ACHN (cell line): ENCODE measurements at regions not wholly inside any gene's neighbourhood (a gene's known extent, or its start where the extent isn't known, plus 50 kb on each side); places are given as distances from the start of the nearest gene placed in this dataset.

ENCODE experiments used
- DNase-seq: peaks from one replicate; pipeline ENCODE4 v3.0.0-alpha.2; 2015
- in situ Hi-C: cut with HindIII; loops from 2 replicates; pipeline ENCODE4 v1.10.0; 2017; ENCODE audit warnings: low sequenced_read_pairs, low pct_ligation_motif_present, low pct_unique_long_range_greater_than_20kb

GRCh38 chr13:105788530-105788929 is 746.9 kb downstream of the EFNB2 start:
- in situ Hi-C loops, result no loop called here
- DNase-seq, result no peak

GRCh38 chr13:105787632-105788031 is 747.8 kb downstream of the EFNB2 start:
- no peak for DNase-seq
- in situ Hi-C loops, result no loop called here

GRCh38 chr13:105785436-105785835 is 750.0 kb downstream of the EFNB2 start:
- in situ Hi-C loops, result no loop called here

GRCh38 chr13:105783261-105783660 is 752.2 kb downstream of the EFNB2 start:
- in situ Hi-C loops, result no loop called here

More at GRCh38 chr13:105785436-105785835, 750.0 kb downstream of the EFNB2 start:
- DNase-seq, result no peak

GRCh38 chr13:105778196-105778595 is 757.3 kb downstream of the EFNB2 start:
- DNase-seq, result no peak
- in situ Hi-C loops, result no loop called here

More at GRCh38 chr13:105783261-105783660, 752.2 kb downstream of the EFNB2 start:
- DNase-seq, result no peak

- peak; percentile 97 for DNase-seq
- in situ Hi-C loops, result no loop called here
These were observed 760.6 kb downstream of the EFNB2 start for GRCh38 chr13:105774739-105775460.

GRCh38 chr13:105773863-105774538 is 761.5 kb downstream of the EFNB2 start:
- in situ Hi-C loops, result no loop called here
- DNase-seq, result peak; percentile 89

- in situ Hi-C loops, result no loop called here
- no peak for DNase-seq
These were observed 762.2 kb downstream of the EFNB2 start for GRCh38 chr13:105773241-105773640.

GRCh38 chr13:105764486-105764885 is 771.0 kb downstream of the EFNB2 start:
- no peak for DNase-seq
- in situ Hi-C loops, result no loop called here

- DNase-seq, result no peak
- in situ Hi-C loops, result no loop called here
These were observed 771.6 kb downstream of the EFNB2 start for GRCh38 chr13:105763851-105764250.

- DNase-seq, result no peak
- in situ Hi-C loops, result no loop called here
These were observed 773.4 kb downstream of the EFNB2 start for GRCh38 chr13:105762096-105762495.

GRCh38 chr13:105758918-105759860 is 776.3 kb downstream of the EFNB2 start:
- no peak for DNase-seq
- in situ Hi-C loops, result no loop called here

GRCh38 chr13:105740739-105741138 is 794.7 kb downstream of the EFNB2 start:
- DNase-seq, result no peak
- in situ Hi-C loops, result no loop called here

- in situ Hi-C loops, result no loop called here
- no peak for DNase-seq
These were observed 797.8 kb downstream of the EFNB2 start for GRCh38 chr13:105737688-105738087.

GRCh38 chr13:105735281-105735680 is 800.2 kb downstream of the EFNB2 start:
- in situ Hi-C loops, result no loop called here
- DNase-seq, result no peak

- no peak for DNase-seq
- in situ Hi-C loops, result no loop called here
These were observed 802.5 kb downstream of the EFNB2 start for GRCh38 chr13:105732806-105733529.

GRCh38 chr13:105725887-105726286 is 809.6 kb downstream of the EFNB2 start:
- DNase-seq, result no peak
- in situ Hi-C loops, result no loop called here

GRCh38 chr13:105721016-105721415 is 814.4 kb downstream of the EFNB2 start:
- in situ Hi-C loops, result no loop called here
- DNase-seq, result no peak
